ENCODE measurements at regions not wholly inside any gene's neighbourhood (a gene's known extent, or its start where the extent isn't known, plus 50 kb on each side); places are given as distances from the start of the nearest gene placed in this dataset.

GRCh38 chr20:10921491-10922010 is 247.8 kb upstream of the JAG1 start:
- DNase-seq (ENCODE audit: low read depth): no peak

GRCh38 chr20:10922506-10922905 is 248.7 kb upstream of the JAG1 start:
- DNase-seq (ENCODE audit: low read depth): no peak

GRCh38 chr20:10922941-10923340 is 249.1 kb upstream of the JAG1 start:
- no peak for DNase-seq (ENCODE audit: low read depth)

GRCh38 chr20:10924644-10925201 is 250.9 kb upstream of the JAG1 start:
- no peak for DNase-seq (ENCODE audit: low read depth)

- no peak for DNase-seq (ENCODE audit: low read depth)
Observed at GRCh38 chr20:10925767-10926166, 252.0 kb upstream of the JAG1 start.

GRCh38 chr20:10927011-10927583 is 253.3 kb upstream of the JAG1 start:
- DNase-seq (ENCODE audit: low read depth): no peak

- no peak for DNase-seq (ENCODE audit: low read depth)
Observed at GRCh38 chr20:10927936-10928840, 254.4 kb upstream of the JAG1 start.

GRCh38 chr20:10928841-10929421 is 255.1 kb upstream of the JAG1 start:
- DNase-seq (ENCODE audit: low read depth): no peak

- no peak for DNase-seq (ENCODE audit: low read depth)
Observed at GRCh38 chr20:10935658-10936402, 262.0 kb upstream of the JAG1 start.

- no peak for DNase-seq (ENCODE audit: low read depth)
Observed at GRCh38 chr20:10936786-10937185, 263.0 kb upstream of the JAG1 start.

- DNase-seq (ENCODE audit: low read depth): no peak
Observed at GRCh38 chr20:10939331-10939941, 265.6 kb upstream of the JAG1 start.

- no peak for DNase-seq (ENCODE audit: low read depth)
Observed at GRCh38 chr20:10940941-10941340, 267.1 kb upstream of the JAG1 start.

GRCh38 chr20:10943686-10944265 is 270.0 kb upstream of the JAG1 start:
- DNase-seq (ENCODE audit: low read depth): no peak

- no peak for DNase-seq (ENCODE audit: low read depth)
Observed at GRCh38 chr20:10946124-10946880, 272.5 kb upstream of the JAG1 start.

- no peak for DNase-seq (ENCODE audit: low read depth)
Observed at GRCh38 chr20:10947726-10948125, 273.9 kb upstream of the JAG1 start.

- no peak for DNase-seq (ENCODE audit: low read depth)
Observed at GRCh38 chr20:10949930-10950783, 276.4 kb upstream of the JAG1 start.

- no peak for DNase-seq (ENCODE audit: low read depth)
Observed at GRCh38 chr20:10951216-10951615, 277.4 kb upstream of the JAG1 start.

- no peak for DNase-seq (ENCODE audit: low read depth)
Observed at GRCh38 chr20:10951904-10952303, 278.1 kb upstream of the JAG1 start.

- DNase-seq (ENCODE audit: low read depth): no peak
Observed at GRCh38 chr20:10953437-10953836, 279.6 kb upstream of the JAG1 start.

All from CMK (cell line).